GM23338 (cell line): ENCODE measurements at regions not wholly inside any gene's neighbourhood (a gene's known extent, or its start where the extent isn't known, plus 50 kb on each side); places are given as distances from the start of the nearest gene placed in this dataset.

Source experiments
- CTCF ChIP-seq, 2 experiments: fragments of 200-600 bp in 1 of 2; sonication (generic) in 1 of 2; conservative IDR thresholded peaks; 2 replicates each; pipeline versions ENCODE4 v1.5.1 to v1.6.1; 2016 to 2017; ENCODE audit warnings: antibody characterized with exemption in 2 of 2, low read depth in 2 of 2, mild to moderate bottlenecking in 2 of 2, moderate library complexity in 1 of 2
- ETS1 ChIP-seq: IDR thresholded peaks from 2 replicates; pipeline ENCODE4 v1.6.1; 2016; ENCODE audit warnings: antibody characterized with exemption
- EZH2 ChIP-seq: fragments of 200-600 bp; sonication (generic); IDR thresholded peaks from one replicate; pipeline ENCODE4 v1.8.0; 2017; ENCODE audit warnings: antibody characterized with exemption, mild to moderate bottlenecking, low read depth; ENCODE audit not compliant: unreplicated experiment
- NANOG ChIP-seq: IDR thresholded peaks from 2 replicates; pipeline ENCODE4 v1.6.1; 2016; ENCODE audit warnings: antibody characterized with exemption, borderline replicate concordance
- REST ChIP-seq: IDR thresholded peaks from one replicate; pipeline ENCODE4 v1.6.1; 2018; ENCODE audit warnings: antibody characterized with exemption; ENCODE audit not compliant: unreplicated experiment

- TF ChIP-seq ETS1 (no peak), CTCF (conservative IDR thresholded peaks at IDR 0.05; ENCODE audit: low read depth in 2 of 2) (no peak), REST (no peak), EZH2 (no peak), NANOG (no peak)
These were observed 279.8 kb upstream of the FANCL start for GRCh38 chr2:58520903-58521302.
